Vagina (tissue), 2 donors: ENCODE measurements at regions not wholly inside any gene's neighbourhood (a gene's known extent, or its start where the extent isn't known, plus 50 kb on each side); places are given as distances from the start of the nearest gene placed in this dataset.

Experiments used
- POLR2AphosphoS5 ChIP-seq, 2 donors: sonication (generic); formaldehyde crosslinking; IDR thresholded peaks; one replicate each; pipeline ENCODE4 v1.9.0; 2017; ENCODE audit warnings: antibody characterized with exemption in 2 of 2, mild to moderate bottlenecking in 2 of 2, low read depth in 1 of 2; ENCODE audit not compliant: insufficient read depth in 1 of 2
- TF ChIP-seq, protein P1 (sequence below), 3 experiments: fragments of 450-650 bp in 2 of 3; fragments of 200-600 bp in 1 of 3; sonication (generic) in 1 of 3; IDR thresholded peaks; one replicate each; pipeline ENCODE4 v1.5.1; 2017 to 2019; ENCODE audit warnings: antibody characterized with exemption in 3 of 3, mild to moderate bottlenecking in 2 of 3, moderate library complexity in 2 of 3

DNA sequence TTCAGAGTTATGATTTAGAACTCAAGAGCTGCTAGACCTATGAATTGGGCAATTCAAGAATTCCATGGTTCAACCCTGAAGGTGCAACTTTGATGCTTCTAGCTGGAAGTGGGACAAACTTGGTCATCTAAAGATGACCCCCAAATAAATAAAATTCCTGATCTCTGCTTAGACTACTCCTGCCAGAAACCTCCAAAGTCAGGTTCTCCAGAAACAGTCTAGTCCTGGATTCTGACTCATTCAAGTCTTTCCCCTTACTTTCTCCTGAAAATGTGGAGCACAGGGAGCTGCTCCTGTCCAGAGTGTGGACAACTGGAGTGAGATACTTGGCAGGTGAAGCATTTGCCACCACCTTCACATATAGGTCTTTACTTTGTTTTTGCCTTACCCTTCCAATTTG, 557.7 kb upstream of the TNP1 start:
- no peak for TF ChIP-seq POLR2AphosphoS5 (IDR thresholded peaks at IDR 0.05; ENCODE audit: insufficient read depth in 1 of 2, low read depth in 1 of 2)
- TF ChIP-seq, protein P1, sequence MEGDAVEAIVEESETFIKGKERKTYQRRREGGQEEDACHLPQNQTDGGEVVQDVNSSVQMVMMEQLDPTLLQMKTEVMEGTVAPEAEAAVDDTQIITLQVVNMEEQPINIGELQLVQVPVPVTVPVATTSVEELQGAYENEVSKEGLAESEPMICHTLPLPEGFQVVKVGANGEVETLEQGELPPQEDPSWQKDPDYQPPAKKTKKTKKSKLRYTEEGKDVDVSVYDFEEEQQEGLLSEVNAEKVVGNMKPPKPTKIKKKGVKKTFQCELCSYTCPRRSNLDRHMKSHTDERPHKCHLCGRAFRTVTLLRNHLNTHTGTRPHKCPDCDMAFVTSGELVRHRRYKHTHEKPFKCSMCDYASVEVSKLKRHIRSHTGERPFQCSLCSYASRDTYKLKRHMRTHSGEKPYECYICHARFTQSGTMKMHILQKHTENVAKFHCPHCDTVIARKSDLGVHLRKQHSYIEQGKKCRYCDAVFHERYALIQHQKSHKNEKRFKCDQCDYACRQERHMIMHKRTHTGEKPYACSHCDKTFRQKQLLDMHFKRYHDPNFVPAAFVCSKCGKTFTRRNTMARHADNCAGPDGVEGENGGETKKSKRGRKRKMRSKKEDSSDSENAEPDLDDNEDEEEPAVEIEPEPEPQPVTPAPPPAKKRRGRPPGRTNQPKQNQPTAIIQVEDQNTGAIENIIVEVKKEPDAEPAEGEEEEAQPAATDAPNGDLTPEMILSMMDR (IDR thresholded peaks at IDR 0.05), result no peak
